GM12891 (cell line): ENCODE measurements at regions not wholly inside any gene's neighbourhood (a gene's known extent, or its start where the extent isn't known, plus 50 kb on each side); places are given as distances from the start of the nearest gene placed in this dataset.

ENCODE experiments used
- POLR2A ChIP-seq: IDR thresholded peaks from 2 replicates; pipeline ENCODE4 v1.6.1; 2011; ENCODE audit warnings: low read depth, low read length, control low read depth
- POLR2AphosphoS5 ChIP-seq: IDR thresholded peaks from 2 replicates; pipeline ENCODE4 v1.6.1; 2011; ENCODE audit warnings: low read depth, low read length, control low read depth
- TAF1 ChIP-seq: IDR thresholded peaks from 2 replicates; pipeline ENCODE4 v1.6.1; 2011; ENCODE audit warnings: low read depth, low read length, control low read depth

DNA sequence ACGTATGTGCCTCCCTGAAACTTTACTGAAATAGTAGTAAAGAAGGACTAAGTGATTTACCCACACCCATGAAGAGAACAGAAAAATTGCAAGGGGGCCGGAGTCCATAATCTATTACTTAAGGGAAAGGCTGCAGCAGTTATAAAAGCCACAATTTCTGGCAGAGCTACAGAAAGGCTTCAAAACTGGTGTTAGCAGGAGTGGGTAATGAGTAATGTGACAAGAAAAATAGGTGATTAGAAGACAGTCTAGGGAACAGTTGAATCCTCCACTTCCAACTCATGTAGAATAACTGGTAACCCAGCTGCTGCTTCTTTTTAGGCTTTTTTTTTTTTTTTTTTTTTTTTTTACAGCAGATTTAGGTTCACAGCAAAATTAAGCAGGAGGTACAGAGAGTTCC lies 413.3 kb downstream of the SFMBT2 start:
- TF ChIP-seq POLR2A (no peak), POLR2AphosphoS5 (no peak), TAF1 (no peak)
